Ramos (cell line): ENCODE measurements at regions not wholly inside any gene's neighbourhood (a gene's known extent, or its start where the extent isn't known, plus 50 kb on each side); places are given as distances from the start of the nearest gene placed in this dataset.

Experiments
- in situ Hi-C: fragments of 300-500 bp; cut with MboI; formaldehyde crosslinking; loops from one replicate; pipeline ENCODE4 v1.14.3; 2022; ENCODE audit warnings: low sequenced_read_pairs; ENCODE audit not compliant: unreplicated experiment

DNA sequence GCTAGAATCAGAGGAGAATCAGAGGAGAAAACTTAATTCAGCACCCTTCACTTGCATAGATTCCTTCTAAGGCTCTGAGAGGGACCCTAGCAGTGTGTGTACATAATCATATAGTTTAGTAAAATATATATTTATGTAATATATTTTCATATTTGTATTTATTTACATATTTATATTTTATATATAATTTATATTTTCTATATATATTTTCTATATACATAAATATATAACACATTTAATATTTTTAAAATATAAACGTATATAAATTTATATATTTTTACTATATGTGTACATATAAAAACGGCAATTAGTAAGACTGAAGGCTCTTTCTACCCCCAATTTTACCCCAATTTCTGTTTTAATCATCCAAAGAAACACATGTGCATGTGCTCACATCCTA lies 80.3 kb downstream of the NXPE2 start:
- in situ Hi-C loops: loop anchor here (25.0 kb wide), 1 partner anchor 421 kb away; no protein-coding TSS in a partner anchor

DNA sequence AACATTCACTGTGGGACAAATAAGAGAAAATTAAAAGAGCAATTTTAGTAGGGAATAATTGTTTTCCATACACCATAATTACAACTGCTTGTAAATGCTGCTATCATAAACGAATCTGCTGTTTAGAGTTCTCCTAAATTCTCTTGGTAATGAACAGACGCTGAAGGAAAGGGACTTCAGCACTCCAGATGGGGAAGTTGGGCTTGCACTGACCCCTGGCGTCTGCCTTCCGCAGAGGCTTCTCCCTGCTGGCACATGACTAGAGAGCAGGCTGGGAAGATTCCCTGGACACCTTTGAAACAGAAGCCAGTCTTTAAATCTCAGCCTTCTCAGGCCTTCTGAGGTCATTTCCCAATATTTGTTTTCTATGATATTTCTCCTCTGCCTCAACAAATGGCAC lies 84.1 kb downstream of the NXPE2 start:
- in situ Hi-C loops: loop anchor here (25.0 kb wide), 1 partner anchor 425 kb away; no protein-coding TSS in a partner anchor

DNA sequence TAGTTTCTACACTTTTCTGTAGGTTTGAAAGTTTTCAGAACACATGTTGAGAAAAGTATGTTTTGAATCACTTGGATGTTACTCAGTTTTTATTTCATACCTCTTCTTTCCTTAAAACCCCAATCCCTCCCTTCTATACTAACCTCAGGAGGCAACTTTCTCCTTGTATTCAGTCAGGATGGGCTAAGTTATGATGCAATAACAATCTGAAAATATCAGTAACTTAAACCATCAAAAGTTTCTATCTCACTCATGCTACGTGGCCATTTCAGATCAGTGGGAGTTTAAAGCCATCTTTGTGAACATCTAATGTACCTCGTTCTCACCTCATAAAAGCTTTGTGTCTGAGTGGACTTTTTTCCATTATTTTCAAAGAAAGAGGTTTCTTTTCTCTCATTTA lies 86.2 kb downstream of the NXPE2 start:
- in situ Hi-C loops: loop anchor here (25.0 kb wide), 1 partner anchor 427 kb away; no protein-coding TSS in a partner anchor

DNA sequence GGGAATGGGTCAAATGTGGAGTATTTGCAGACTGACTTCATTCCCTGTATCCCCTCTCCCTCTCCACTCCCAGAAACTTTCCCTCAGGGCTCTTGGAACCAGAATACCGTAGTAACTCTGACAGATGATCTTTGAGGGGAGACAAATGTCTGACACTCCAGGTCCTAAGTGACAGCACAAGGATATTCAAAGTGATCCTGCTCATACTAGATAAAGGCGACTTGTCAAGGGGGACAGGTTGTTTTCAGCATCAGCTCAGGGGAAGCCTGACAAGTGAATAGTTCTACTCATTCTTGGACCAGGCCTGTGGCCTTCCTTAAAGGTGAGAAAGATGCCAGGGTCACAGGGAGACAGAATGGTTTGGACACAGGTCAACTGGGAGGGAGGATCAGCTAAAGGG lies 92.8 kb downstream of the NXPE2 start:
- in situ Hi-C loops: loop anchor here (25.0 kb wide), 1 partner anchor 434 kb away; no protein-coding TSS in a partner anchor

DNA sequence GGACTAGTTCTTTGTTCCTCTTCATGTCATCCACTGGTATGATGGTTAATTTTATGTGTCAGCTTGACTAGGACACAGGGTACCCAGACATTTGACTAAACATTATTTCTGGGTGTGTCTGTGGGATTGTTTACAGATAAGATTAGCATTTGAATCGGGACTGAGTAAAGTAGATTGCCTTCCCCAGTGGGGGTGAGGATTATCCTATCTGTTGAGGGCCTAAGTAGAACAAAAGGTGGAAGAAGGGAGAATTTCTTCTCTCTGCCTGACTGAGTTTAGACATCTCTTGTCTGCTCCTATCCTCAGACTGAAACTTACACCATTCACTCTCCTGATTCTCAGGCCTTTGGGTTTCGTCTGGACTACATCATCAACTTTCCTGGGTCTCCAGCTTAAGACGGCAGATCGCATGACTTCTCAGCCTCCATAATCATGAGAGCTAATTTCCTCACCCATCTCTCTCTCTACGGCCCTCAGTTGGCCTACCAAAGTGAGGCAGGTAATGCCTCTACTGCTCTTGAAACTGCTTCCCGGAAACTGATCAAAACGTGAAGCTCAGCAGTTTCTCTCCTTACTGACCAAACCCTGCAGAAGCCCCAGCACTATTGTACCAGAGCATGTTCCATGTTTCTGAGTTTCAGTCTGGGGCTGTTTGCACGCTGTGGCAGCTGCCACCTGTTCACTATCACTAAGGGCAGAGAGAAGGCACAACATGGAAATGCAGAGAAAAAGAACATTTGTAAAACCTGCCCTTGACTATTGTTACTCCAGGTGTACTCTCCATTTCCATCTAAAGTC lies 95.4 kb downstream of the NXPE2 start:
- in situ Hi-C loops: loop anchor here (25.0 kb wide), 1 partner anchor 436 kb away; no protein-coding TSS in a partner anchor

DNA sequence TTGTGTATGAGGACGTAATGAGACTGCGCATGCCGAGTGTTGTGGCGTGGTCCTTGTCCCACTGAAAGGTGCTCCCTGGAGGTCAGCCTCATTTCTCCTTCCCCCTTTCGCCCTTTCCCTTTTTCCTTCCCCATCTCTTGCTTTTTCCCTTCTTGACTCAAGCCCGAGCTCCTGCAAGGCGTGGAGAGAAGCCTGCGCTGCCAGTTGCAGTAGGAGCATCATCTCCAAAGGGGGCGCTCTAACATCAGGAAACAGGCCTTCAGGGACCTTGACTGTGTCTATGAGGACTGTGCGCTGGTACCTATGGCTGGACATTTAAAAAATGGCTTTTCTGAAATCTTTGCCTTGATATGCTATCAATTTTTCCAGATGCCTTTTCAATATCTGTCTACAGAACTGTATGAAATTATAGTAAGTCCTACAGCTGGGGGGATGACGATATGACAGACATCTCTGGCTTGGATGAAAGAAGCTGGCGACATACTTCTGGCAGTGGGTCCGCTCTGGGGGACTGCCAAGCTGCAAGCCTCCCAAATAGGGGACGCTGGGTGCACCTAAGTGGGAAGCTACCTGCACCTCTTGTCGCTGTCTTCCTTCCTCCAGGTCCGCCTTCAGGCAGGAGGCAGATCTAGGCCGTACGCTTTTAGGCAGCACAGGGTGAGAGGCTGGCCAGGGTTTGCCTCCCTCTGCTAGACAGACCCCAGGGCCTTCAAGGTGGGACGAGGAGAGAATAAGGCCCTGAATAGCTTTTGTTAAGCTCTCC lies 96.5 kb downstream of the NXPE2 start:
- in situ Hi-C loops: loop anchor here (25.0 kb wide), 2 partner anchors 437 to 563 kb away; no protein-coding TSS in a partner anchor

DNA sequence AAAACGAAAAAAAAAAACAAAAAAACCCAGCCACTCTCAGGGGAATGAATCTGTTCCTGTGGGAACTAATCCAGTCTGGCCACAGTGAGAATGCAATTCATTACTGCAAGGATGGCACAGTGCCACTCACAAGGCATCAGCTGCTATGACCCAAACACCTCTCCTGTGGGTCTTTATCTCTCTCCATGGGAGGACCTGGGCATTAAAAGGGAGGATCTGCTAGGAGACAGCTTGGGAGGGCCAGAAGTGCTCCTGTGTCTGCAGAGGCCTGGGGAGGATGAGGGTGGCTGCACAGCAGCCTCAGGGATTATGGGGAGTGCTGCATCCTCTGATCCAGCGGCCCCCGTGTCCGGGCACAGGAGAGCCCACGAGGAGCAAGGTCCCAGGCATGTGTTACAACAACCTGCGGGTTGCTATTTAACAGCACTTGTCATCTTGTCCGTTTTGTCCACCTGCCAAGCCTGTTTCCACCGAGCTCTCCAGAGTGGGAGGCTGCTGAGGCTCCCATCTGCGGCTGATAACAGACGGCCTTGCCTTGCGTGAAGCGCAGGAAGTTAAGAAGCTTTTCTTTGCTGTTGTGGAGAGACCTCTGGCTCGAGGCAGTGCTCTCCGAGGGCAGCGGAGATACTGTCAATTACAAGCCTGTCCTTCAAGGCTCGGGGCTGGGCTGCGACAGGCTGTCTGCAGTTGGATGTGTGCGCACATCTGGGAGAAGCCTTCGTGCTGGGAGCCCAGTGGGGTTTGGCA lies 97.7 kb downstream of the NXPE2 start:
- in situ Hi-C loops: loop anchor here (25.0 kb wide), 1 partner anchor 561 kb away; no protein-coding TSS in a partner anchor

DNA sequence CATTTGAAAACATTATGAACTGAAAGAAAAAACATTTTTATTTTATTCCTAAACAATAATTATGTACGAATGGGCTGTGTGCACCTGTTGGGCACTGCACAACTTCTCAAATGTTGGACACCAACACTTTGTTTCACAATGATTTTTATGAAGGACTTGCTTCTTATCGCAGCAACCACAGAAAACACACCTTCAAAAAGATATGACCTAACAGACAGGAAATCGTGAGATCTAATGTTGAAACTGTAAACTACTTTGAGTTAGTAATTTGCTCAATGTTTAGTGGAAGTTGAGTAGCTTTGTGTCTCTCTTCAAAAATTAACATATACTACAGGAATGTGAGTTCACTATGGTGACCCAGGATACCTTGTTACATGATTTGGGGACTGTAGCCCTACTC lies 98.6 kb downstream of the NXPE2 start:
- in situ Hi-C loops: loop anchor here (25.0 kb wide), 1 partner anchor 560 kb away; no protein-coding TSS in a partner anchor

DNA sequence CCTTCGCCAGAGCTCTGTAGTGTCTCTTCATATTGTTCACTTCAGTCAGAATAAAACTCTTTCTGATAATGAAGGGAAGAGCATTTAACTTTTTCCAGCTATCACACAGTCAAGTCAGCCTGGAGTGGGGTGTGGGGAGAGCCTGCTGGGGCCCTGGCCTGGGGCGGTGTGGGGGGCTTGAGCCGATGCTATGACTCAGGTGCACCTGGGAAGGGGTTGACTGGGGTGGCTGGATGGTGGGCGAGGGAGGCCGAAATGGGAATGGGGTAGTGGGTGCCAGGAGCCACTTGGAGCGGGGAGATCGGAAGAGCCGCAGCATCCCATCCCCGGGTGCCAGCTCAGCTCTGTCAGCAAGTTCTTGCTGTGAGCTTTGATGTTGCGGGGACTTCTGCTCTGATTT lies 100.9 kb downstream of the NXPE2 start:
- in situ Hi-C loops: loop anchor here (25.0 kb wide), 1 partner anchor 558 kb away; no protein-coding TSS in a partner anchor

DNA sequence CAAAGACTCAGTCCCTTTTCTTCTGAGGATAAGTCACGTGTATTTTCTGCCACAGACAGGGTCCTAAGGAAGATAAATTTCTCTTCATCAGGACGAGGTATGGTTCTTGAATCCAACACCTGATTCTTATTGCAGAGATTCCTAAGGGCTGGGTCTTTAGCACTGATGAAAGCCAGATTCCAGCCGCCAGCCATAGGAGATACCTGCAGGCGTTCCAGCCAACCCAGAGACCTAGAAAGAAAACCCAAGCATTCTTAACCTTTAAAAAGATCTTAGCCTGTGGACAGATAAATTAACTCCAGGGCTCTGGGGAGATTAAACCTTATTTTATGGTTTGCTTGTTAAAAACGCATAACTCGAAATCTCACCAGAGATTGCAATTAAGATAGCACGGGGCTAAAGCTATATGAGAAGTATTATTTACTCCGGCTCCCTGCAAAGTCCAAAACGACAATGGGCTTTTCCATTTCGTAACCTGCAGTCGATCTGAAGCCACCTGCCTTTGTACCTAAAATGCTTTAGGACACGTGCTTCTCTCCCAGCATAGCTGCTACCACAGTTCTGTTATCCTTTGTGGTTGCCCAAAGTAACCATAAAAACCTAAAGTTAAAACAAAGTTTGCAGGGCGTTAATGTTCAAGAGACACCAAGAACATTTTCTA lies 104.5 kb downstream of the NXPE2 start:
- in situ Hi-C loops: loop anchor here (25.0 kb wide), 1 partner anchor 555 kb away; no protein-coding TSS in a partner anchor

DNA sequence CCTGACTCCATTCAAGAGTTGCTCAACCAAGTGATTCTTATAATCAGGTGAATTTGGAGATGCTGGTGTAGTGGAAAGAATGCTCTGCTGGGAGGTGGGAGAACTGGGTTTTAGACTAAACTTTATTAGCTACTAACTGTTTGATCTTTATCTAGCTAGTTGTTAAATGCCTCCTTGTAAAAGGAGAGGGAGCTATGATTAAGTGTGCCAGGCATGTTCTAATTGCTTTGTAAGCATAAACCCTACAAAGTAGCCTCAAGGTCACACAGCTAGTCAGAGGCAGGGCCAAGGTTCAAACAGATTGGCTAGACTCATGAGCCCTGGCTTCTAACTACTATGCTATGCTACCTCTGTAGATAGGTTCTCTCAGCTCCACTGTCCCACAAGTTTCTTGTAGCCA lies 105.5 kb downstream of the NXPE2 start:
- in situ Hi-C loops: loop anchor here (25.0 kb wide), 1 partner anchor 553 kb away; no protein-coding TSS in a partner anchor

DNA sequence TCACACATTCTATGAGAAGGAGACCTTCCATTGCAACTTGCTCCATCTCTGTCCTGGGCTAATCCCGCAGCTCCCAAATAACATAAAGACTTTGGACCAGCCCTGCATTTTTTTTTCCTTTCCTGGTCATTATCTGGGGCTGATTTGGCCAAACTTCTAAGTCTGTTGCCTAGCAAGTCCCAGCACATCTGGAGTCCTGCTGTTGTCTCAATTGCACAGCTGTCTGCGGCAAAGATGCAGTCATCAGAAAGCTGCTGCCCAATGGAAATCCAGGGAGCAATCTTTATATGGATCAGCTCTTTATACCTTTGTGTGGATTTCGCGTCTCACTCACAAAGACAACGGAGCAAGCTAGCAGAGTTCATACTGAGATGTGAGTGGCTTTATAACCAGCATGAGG lies 105.9 kb downstream of the NXPE2 start:
- in situ Hi-C loops: loop anchor here (25.0 kb wide), 1 partner anchor 553 kb away; no protein-coding TSS in a partner anchor

DNA sequence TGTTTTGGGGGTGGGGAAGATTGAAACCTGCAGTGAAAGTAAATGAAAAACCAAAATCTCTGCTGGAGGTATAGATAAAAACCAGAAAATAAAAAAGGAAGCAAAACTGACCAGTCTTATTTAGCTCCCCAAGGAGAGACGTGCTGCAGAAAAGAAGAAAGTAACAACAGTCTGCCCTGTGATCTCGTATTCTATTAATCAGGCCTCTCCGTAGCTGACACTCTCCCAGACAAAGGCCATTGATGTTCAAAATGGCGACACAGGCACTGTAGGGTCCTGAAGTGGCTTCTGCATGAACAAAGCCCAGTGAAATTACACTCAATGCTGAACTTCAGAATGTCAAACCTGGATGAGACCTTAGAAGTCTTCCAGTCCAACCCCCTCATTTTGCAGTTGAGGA lies 106.6 kb downstream of the NXPE2 start:
- in situ Hi-C loops: loop anchor here (25.0 kb wide), 1 partner anchor 552 kb away; no protein-coding TSS in a partner anchor

DNA sequence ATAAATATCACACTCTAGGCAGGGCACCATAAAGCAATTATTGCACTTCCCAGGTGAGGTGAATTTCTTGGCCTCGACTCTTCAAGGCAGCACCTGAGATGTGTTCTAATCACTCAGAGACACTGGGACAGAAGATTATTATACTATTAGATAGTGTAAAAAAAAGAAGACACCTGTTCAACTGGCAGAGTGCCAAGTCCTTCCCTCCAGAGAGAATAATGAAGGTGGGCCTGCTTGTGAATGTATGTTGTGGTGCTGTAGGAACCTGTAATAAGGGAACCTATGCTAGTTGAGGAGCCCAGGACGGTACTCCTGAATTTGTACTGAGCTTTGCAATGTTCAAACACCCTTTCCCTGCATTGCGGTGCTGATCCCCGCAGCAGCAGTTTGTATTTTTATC lies 107.5 kb downstream of the NXPE2 start:
- in situ Hi-C loops: loop anchor here (25.0 kb wide), 1 partner anchor 551 kb away; no protein-coding TSS in a partner anchor

DNA sequence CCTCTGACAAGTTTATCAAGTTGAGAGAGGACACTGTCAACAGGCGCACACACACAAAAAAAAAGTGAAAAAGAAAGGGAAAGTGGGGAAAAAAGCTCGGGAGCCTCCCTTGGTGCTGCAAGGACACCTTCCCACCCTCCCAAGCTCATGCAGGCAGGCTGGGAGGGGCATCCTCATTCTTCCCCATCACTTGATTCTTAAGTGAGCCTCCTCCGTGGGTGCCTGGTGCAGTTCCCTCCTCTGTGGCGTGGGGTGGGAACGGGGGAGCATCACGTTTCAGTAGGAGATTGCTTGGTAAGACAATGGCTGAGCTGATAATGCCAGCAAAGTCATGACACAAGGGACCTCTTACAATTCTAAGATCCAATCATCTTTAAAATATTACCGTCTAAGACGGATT lies 108.8 kb downstream of the NXPE2 start:
- in situ Hi-C loops: loop anchor here (25.0 kb wide), 1 partner anchor 550 kb away; no protein-coding TSS in a partner anchor

DNA sequence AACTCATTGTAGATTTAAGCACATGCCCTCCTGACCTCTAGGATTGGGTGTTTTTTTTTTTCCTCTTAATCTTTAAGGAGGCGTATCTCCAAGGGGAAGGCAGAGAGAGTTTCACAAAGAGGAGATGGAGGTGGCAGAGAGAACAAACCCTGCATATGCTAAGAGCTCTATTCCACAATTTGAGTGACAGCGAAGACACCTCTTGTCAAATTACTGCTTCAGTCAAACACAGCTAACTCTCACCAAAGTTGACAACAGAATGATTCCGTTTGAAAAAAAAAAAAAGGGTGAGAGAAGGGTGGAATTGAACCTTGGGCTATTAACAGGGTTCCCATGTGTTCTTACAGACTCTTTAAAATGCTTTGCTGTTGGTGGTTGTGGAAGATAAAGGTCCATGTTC lies 112.6 kb downstream of the NXPE2 start:
- in situ Hi-C loops: loop anchor here (25.0 kb wide), 1 partner anchor 546 kb away; no protein-coding TSS in a partner anchor

DNA sequence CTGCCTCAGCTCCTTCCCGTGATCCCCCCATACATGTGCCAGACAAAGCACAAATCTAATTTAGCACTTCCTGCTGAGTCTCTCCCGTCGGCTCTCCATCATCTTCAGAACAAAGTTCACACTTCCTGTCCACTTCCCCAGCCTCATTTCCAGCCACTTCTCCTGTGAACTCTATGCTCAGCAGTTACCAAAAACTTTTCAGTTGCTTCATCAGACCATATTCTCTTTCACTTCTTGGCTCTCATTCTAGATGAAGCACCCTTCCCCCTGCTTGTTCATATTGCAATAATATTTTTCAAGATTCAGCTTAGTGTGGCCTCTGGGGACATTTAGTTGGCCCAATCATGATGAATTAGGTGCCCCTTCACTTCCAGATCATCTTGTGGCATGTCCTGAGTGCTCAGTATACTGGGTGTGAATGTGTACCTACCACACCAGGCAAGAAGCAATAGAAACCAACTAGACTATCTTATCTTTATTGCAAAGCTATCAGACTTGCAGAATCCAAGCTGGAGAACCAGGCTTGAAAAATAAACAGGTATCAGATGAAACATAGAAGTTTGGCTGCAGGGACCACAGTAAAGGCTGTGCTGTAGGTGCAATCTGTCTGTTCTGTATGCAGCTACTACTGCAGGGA lies 115.8 kb downstream of the NXPE2 start:
- in situ Hi-C loops: loop anchor here (25.0 kb wide), 1 partner anchor 543 kb away; no protein-coding TSS in a partner anchor

DNA sequence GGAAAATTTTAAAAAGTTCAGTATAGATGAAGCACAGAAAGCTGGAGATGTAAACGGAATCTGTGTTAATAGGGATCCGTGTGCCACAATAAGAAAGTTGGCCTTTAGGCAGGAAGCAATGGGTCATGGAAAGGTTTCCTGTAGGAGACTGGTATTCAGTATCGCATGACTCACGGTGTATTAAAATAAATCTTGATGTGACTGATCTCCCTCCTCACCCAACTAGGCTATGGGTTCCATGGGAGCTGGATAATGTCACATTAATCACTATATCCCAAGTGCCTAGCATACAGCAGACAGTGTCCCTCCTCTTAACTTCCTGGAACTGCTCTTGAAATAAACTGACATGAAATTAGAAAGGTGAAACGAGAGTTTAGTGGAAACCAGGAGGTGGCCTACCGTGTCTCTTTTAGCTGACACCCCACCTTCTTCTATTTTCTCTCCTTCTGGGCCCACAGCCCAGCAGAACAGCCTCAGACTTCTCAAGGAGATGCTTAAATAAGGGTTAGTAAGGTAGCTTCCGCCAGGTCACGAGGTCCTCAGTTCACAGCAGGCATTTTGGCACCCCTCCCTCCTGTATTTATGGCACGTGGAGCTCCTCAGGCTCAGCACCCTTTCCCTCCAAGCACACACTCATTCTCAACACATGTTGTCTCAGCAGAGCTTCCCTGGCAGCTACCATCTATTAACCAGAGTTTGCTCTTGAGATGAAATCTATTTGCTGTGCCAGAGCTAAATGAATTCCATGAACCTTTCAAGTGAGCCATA lies 118.8 kb downstream of the NXPE2 start:
- in situ Hi-C loops: loop anchor here (25.0 kb wide), 1 partner anchor 540 kb away; no protein-coding TSS in a partner anchor
